ENCODE measurements at regions not wholly inside any gene's neighbourhood (a gene's known extent, or its start where the extent isn't known, plus 50 kb on each side); places are given as distances from the start of the nearest gene placed in this dataset.

DNA sequence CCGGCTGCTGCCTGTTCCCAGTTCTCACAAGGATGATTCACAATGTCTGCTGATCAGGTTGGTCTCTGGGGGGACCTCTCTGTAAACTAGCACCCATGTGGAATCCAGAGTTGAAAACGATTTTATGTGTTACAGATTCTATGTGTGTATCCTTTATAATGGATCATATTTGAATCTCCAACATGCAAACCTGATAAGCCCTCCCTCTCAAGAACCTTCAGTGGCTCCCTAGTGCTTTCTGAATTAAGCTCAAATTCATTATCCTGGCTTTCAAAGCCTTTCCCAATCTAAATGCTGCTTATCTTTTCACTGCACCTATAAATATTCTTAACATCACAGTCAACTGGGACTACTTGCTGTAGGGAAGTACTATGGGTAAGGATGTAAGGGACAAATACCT, 166.8 kb upstream of the USP24 start:
- Mint-ChIP-seq H3K27me3 (ENCODE audit: insufficient read depth, unreplicated experiment) (no peaks in the 10 kb centered on the region), H3K36me3 (ENCODE audit: insufficient read depth, unreplicated experiment) (no peaks in the 10 kb centered on the region), H3K4me1 (ENCODE audit: insufficient read depth, unreplicated experiment) (no peaks in the 10 kb centered on the region), H3K4me3 (ENCODE audit: unreplicated experiment) (no peak overlapping the region), H3K9me3 (ENCODE audit: unreplicated experiment) (no peaks in the 10 kb centered on the region), H3K27ac (ENCODE audit: low read depth, unreplicated experiment) (no peak overlapping the region)
- CTCF ChIA-PET, result interaction anchor here (0.6 to 1.6 kb wide), 2 partner anchors 9 to 1648 kb away, joined by 3 read pairs; no protein-coding TSS in a partner anchor
- TF ChIP-seq, protein P1, sequence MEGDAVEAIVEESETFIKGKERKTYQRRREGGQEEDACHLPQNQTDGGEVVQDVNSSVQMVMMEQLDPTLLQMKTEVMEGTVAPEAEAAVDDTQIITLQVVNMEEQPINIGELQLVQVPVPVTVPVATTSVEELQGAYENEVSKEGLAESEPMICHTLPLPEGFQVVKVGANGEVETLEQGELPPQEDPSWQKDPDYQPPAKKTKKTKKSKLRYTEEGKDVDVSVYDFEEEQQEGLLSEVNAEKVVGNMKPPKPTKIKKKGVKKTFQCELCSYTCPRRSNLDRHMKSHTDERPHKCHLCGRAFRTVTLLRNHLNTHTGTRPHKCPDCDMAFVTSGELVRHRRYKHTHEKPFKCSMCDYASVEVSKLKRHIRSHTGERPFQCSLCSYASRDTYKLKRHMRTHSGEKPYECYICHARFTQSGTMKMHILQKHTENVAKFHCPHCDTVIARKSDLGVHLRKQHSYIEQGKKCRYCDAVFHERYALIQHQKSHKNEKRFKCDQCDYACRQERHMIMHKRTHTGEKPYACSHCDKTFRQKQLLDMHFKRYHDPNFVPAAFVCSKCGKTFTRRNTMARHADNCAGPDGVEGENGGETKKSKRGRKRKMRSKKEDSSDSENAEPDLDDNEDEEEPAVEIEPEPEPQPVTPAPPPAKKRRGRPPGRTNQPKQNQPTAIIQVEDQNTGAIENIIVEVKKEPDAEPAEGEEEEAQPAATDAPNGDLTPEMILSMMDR (IDR thresholded peaks at IDR 0.05; ENCODE audit: unreplicated experiment), result no peak
- POLR2A ChIA-PET, result no interaction called here
- intact Hi-C loops (cut with micrococcal nuclease), result no loop called here
- no peak for DNase-seq (ENCODE audit: unreplicated experiment)
- BruUV-seq (replicated peaks), result no TSS peak

DNA sequence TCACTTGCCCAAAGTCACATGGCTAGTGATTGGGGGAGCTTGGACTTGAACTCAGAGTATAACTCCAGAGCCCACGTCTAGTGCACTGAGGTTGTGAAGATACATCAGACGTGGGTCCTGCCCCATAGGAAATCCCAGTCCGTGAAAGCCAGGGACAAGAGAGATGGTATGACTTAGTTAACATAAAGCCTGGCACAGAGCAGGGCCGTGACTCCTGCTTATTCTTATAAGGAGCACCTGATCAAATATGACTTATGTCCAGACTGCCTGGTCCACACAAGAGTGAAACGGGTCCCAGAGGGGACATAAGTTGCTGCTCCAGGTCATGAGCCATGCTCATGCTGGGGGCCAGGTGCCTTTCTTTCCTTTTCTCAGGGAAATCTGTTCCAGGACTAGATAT, 166.3 kb upstream of the USP24 start:
- intact Hi-C loops (cut with micrococcal nuclease), result no loop called here
- H3K36me3 Mint-ChIP-seq (ENCODE audit: insufficient read depth, unreplicated experiment), result no peaks in the 10 kb centered on the region
- BruUV-seq (replicated peaks), result no TSS peak
- ChIA-PET CTCF (interaction anchor here (1.6 kb wide), 2 partner anchors 8 to 1204 kb away, joined by 3 to 5 read pairs; no protein-coding TSS in a partner anchor), POLR2A (no interaction called here)
- TF ChIP-seq, protein P1 (IDR thresholded peaks at IDR 0.05; ENCODE audit: unreplicated experiment), result no peak
- no peak for DNase-seq (ENCODE audit: unreplicated experiment)
- H3K27ac Mint-ChIP-seq (ENCODE audit: low read depth, unreplicated experiment), result no peak overlapping the region
- H3K9me3 Mint-ChIP-seq (ENCODE audit: unreplicated experiment), result no peaks in the 10 kb centered on the region
- no peak overlapping the region for H3K4me3 Mint-ChIP-seq (ENCODE audit: unreplicated experiment)
- no peaks in the 10 kb centered on the region for H3K27me3 Mint-ChIP-seq (ENCODE audit: insufficient read depth, unreplicated experiment)
- H3K4me1 Mint-ChIP-seq (ENCODE audit: insufficient read depth, unreplicated experiment), result no peaks in the 10 kb centered on the region

DNA sequence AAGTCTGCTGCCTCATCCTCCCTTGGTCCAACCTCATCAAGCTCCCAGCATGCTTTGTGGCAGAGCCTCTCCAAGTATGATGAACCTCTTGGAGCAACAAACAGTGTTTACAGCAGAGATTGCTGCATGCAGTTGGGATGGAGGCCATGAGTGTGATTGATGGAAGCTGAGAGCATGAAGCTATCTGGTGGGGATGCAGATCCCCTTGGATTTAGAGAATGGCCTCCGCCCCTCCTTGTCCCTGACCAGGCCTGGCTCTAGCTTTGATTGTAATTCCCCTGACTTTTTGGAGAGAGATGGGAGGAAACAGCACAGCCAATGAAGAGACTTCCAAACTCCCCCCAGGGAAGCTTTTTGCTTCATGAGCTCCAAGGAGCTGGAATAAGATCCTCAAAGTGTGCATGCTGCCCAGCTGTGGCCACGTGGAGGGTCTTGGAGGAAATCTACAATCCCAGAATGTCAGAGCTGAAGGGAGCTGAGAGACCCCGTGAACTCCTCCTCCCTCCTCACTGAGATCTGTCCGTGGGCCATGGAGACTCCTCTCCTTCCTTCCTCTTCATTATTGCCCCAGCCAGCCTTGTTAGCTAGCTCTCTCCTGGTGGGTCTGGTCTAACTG, 165.3 kb upstream of the USP24 start:
- DNase-seq (ENCODE audit: unreplicated experiment), result no peak
- Mint-ChIP-seq H3K36me3 (ENCODE audit: insufficient read depth, unreplicated experiment) (no peaks in the 10 kb centered on the region), H3K27me3 (ENCODE audit: insufficient read depth, unreplicated experiment) (no peaks in the 10 kb centered on the region), H3K9me3 (ENCODE audit: unreplicated experiment) (no peaks in the 10 kb centered on the region), H3K4me1 (ENCODE audit: insufficient read depth, unreplicated experiment) (peaks cover 4% of the 10 kb centered on the region), H3K27ac (ENCODE audit: low read depth, unreplicated experiment) (no peak overlapping the region), H3K4me3 (ENCODE audit: unreplicated experiment) (no peak overlapping the region)
- ChIA-PET POLR2A (no interaction called here), CTCF (interaction anchor here (0.5 to 1.6 kb wide), 6 partner anchors 21 to 1205 kb away, joined by 3 to 6 read pairs (median 4); no protein-coding TSS in a partner anchor)
- BruUV-seq (replicated peaks), result no TSS peak
- TF ChIP-seq, protein P1 (IDR thresholded peaks at IDR 0.05; ENCODE audit: unreplicated experiment), result no peak
- intact Hi-C loops (cut with micrococcal nuclease), result no loop called here

DNA sequence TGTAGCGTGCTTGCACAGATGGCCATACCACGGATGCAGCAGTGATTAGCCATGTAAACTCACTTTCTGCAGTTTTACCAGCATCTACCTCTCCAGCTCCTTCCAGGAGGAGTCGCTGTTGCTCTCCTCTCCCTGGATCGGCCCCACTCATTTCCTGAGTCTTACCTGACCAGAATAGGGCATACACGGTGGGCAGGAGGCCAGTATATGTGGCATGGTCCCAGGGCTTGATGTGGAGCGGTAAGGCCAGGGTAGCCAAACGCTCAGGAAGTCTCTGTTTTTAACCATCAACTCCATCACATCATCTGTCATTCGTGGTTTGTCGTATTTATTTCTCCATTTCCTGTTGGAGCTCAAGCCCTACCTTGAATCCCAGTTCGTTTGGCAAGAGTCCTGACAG, 163.4 kb upstream of the USP24 start:
- CTCF ChIA-PET, result interaction anchor here (0.6 to 1.2 kb wide), 3 partner anchors 380 to 1265 kb away, joined by 3 to 4 read pairs (median 4); no protein-coding TSS in a partner anchor
- POLR2A ChIA-PET, result interaction anchor here (0.6 kb wide), 1 partner anchor 204 kb away, joined by 3 read pairs; no protein-coding TSS in a partner anchor
- Mint-ChIP-seq H3K9me3 (ENCODE audit: unreplicated experiment) (no peaks in the 10 kb centered on the region), H3K36me3 (ENCODE audit: insufficient read depth, unreplicated experiment) (no peaks in the 10 kb centered on the region), H3K27ac (ENCODE audit: low read depth, unreplicated experiment) (no peak overlapping the region), H3K27me3 (ENCODE audit: insufficient read depth, unreplicated experiment) (no peaks in the 10 kb centered on the region), H3K4me3 (ENCODE audit: unreplicated experiment) (no peak overlapping the region), H3K4me1 (ENCODE audit: insufficient read depth, unreplicated experiment) (peaks cover 14% of the 10 kb centered on the region)
- DNase-seq (ENCODE audit: unreplicated experiment), result peak; percentile 28
- BruUV-seq (replicated peaks), result no TSS peak
- TF ChIP-seq, protein P1 (IDR thresholded peaks at IDR 0.05; ENCODE audit: unreplicated experiment), result no peak
- intact Hi-C loops (cut with micrococcal nuclease), result loop anchor here (5.0 kb wide), 1 partner anchor 94 kb away; no protein-coding TSS in a partner anchor

Data from MCF 10A (cell line).